Pons (tissue), 1 donor: ENCODE measurements at regions not wholly inside any gene's neighbourhood (a gene's known extent, or its start where the extent isn't known, plus 50 kb on each side); places are given as distances from the start of the nearest gene placed in this dataset.
"Not testable (repeated sequence)": the region's sequence is repeated elsewhere in the genome, so short reads cannot be mapped to it uniquely, and the experiment has no call there.

Experiments
- DNase-seq: peaks from one replicate; pipeline ENCODE4 v3.0.0-alpha.2; 2016; ENCODE audit warnings: low spot score

DNA sequence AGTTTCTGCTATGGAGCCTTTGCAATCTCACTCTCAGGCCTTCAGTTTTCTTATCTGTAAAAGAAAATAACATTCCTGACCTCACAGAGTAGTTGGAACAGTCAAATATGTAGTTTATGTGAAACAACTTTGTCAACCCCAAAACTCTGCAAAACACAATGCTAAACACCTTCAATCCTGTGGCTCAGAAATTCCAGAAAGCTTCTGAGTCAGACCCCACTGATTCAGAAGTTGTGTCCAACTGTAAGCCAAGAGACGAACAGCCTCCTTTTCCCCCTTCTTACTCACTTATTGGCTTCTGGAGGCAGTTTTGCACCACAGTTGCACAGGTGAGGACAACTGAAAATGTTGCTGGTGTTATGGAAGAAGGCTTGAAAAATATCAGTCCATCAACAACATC lies 52.9 kb downstream of the TMSB4Y start:
- DNase-seq, result no peak

DNA sequence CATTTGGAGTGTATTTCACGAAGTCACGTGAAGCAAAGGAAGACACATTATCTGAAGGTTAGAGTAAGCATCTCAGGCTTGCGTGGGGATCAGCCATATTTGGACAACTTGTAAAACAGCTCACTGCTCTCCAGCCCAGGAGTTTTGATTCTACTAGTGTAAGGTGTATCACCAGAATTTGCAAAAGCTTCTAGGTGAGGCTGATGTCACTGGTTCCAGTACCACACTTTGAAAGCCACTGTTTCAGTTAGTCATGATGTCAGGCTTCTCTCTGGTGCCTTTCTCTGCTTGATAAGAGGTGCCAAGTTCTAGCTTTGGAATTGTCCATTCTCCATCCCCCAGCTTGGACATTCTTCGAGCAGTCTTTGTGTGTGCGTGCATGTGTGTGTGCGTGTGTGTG lies 62.3 kb downstream of the TMSB4Y start:
- no peak for DNase-seq

DNA sequence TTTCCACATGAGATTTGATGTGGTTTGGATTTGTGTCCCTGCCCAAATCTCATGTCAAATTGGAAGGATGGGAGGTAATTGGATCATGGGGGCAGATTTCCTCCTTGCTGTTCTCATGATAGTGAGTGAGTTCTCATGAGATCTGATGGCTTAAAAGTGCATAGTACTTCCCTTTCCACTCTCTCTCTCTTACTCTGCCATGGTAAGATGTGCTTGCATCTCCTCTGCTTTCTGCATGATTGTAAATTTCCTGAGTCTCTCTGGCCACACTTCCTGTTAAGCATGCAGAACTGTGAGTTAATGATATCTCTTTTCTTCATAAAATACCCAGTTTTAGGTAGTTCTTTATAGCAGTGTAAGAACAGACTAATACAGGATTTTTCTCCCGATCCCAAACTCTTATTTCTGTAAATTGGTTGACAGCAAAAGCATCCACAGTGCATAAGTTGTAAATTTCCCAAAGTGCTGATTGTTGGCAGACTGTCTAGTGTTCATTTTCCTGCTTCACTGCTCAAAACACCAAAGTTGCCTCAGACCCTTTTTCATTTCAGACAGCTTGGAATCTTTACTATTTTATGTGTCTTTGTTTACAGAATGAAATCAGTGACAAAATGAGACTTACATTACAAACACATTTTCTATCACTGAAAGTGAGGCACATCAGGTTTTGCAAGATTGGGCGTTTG lies 86.6 kb downstream of the TMSB4Y start:
- DNase-seq, result no peak

DNA sequence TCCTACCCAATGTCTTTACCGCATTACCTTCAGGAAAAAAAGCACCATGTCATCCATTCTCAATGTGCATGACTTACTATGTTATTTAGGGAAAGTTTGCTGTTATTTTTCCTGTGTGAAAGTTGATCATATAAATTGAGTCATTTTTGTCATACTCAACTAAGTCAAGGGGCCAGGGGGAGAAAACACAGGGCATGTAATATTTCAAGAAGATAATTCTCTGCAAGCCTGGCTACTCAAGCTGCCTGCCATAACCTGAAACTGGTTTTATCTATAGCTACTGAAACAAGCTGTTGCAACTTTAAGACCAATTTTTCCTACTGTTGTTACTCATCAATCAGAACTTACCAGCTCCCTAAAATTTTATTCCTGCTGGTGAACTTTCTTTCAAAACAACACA lies 91.4 kb downstream of the TMSB4Y start:
- no peak for DNase-seq

DNA sequence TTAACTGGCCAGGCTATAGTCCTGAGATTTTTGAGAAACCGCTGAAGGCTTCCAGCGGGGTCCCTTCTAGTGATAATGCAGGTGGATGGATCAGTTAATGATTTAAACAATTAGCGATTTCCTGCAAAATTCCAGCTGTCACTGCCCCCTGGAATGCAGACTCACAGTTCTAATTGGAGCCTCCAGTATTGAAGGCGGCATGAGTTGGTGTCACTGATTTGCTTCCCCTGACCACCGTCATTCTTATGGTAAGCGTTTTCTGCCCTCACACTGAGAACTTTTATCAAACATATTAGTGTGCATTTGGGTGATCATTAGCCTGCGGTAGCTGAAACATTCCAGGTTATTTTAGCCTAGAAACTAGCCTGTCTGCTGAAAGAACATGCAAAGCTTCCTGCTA lies 99.1 kb downstream of the TMSB4Y start:
- no peak for DNase-seq

DNA sequence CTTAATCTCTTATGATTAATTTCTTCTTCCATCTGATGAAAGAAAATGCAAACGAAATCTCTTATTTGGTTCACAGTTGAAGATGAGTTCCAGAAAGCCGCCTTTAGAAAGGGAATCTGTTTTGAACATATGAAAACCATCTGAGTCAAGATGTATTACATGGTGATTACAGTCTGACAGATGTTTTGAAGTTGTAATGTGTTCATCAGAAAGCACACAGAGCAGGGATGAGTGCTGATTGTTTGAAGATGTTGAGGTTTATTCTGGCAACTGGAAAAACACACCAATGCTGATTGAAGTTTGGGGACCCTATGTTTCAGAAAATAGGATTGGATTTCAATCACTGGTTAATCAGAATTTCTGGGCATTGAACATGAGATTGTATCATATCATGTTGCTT lies 99.7 kb downstream of the TMSB4Y start:
- no peak for DNase-seq

DNA sequence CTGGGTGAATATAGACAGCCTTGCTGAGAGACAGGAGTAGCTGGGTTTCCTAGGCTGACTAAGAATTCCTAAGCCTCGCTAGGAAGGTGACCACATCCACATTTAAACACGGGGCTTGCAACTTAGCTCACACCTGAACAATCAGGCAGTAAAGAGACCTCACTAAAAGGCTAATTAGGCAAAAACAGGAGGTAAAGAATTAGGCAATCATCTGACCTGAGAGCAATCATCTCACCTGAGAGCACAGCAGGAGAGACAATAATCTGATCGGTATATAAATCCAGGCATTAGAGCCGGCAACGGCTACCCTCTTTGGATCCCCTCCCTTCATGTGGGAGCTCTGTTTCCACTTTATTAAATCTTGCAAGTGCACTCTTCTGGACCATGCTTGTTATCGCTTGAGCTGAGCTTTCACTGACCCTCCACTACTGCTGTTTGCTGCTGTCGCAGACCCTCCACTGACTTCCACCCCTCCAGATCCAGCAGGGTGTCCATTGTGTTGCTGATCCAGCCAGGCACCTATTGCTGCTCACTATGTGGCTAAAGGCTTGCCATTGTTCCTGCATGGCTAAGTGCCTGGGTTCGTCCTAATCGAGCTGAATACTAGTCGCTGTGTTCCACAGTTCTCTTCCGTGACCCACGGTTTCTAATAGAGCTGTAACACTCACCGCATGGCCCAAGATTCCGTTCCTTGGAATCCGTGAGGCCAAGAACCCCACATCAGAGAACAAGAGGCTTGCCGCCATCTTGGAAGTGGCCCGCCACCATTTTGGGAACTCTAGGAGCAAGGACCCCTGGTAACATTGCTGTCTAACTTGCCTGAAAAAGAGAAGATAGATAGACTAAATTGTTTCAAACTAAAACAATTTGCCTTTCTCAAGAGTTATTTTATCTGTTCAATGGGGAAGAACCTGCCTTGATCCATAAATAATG lies 100.7 kb downstream of the TMSB4Y start:
- peak; percentile 22 for DNase-seq

DNA sequence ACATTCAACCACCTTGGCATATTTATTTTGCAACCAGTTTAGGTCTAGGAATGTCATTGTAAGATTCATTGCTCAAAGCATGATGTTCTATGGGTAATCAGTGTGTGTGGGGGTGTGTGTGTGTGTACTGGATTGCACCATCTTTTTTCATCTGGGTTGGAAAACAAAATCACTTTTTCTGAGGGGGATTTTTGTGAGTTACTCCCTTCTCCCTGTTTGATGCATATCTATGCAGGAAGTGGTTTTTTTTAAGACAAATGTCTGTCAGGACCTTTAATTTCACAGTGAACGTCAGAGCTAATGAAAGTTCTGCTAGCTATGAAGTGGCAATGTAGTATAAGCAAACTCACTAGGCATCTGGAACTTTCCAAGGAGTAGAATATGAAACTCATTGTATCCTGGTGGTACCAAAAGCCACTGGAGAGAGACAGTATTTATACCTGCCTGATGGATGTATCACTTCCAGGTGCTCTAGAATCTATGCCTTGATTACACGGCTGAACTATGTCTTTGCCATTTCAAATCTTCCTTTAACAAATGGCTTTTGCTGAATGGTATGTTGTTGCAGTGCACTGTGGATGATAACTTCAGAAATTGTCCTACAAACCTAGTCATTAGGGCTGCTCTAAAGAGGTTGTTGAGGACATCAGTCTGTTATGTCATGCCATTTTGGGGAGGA lies 101.5 kb downstream of the TMSB4Y start:
- DNase-seq, result no peak

DNA sequence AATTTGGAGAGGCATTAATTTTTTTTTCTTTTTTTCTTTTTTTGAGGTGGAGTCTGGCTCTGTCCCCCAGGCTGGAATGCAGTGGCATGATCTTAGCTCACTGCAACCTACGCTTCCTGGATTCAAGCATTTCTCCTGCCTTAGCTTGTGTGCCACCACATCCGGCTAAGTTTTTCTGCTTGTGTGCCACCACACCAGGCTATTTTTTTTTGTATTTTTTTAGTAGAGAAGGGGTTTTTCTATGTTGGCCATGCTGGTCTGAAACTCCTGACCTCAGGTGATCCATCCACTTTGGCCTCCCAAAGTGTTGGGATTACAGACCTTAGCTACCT lies 102.0 kb downstream of the TMSB4Y start:
- DNase-seq, result no peak

DNA sequence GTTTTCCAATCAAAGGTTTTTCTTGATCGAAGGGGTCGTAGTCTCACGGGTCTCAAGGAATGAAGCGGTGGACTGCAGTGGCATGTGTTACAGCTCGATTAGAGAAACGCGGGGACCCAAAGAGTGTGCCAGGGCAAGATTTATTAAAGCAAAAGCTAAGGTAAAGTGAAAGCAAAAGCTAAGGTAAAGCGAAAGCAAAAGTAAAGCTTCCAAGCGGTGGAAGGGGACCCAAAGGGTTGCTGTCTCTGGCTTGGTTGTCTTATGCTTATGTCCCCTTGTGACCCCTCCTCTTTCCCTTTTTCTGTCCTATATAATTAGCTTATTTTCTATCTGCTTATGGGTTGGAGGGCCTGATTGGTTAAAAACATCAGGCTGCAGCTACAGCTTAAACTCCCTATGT lies 126.4 kb downstream of the TMSB4Y start:
- DNase-seq, result no peak

DNA sequence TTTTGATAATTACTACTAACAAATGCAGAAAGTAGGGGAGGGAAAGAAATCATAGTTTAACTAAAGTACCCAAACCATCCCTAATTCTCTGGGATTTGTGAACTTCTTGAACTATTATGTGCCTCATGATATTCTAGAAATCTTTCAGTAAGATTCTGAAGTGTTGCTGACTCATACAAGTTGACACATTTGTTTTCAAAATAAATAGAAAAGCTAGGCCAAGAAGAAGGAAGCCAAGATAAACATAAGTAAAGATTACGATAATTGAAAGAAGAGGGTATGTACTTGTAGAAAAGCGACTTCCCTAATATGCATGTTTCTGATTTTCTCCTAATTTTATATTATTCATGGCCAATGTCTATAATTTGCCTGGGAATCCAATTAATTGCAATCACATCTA lies 140.7 kb downstream of the TMSB4Y start:
- DNase-seq, result no peak

DNA sequence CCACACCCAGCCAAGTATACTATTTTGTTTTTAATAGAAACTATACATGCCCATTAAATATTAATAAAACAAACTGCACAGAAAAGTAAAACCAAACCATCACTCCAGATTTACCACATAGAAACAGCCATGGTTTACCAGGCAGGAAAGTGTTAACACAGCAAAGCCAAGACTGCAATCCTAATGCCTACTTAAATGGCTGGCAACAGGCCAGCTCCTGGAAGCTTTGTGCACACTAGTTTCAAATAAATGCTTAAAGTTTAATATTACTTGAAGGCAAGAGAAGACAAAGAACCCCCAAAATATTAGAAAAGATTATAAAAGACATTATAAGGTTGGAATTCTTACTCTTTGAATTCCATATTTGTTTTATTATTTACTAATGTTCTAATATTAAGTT lies 141.0 kb downstream of the VCY start:
- DNase-seq, result no peak

DNA sequence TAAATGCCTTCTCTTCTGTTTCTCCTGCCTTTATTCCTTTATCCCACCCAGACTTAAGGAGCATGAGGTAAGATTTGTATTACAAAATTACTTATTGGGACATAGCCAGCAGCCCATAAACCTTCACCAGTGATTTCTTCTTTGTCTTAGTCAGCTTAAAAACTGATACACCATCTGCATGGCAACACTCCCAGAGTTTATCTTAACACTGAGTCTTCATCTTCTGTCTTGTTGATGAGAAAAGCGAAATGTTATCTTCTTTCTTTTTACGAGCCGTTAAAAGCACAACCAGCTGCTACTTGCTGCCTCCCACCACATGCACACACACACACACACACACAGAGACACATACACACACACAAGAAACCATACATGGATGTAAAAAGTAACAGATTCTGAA lies 116.7 kb downstream of the VCY start:
- no peak for DNase-seq

DNA sequence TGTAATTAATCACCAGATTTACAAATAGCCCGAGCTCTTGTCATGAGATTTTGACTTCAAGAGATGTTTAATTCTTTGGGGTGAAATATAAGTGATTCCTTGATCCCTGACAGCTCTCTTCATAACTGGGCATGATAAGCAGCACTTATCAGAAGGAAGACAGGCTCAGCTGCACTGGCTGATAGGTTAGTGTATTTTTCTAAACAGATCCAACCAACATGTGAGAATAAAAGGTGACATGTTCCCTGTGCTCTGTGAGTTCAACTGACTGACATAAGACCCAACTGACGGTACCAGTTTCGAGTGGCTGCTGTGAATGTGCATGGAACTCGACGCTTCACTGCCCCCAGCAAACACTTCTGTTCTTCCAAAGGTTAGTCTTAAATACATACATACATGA lies 114.8 kb downstream of the VCY start:
- no peak for DNase-seq

DNA sequence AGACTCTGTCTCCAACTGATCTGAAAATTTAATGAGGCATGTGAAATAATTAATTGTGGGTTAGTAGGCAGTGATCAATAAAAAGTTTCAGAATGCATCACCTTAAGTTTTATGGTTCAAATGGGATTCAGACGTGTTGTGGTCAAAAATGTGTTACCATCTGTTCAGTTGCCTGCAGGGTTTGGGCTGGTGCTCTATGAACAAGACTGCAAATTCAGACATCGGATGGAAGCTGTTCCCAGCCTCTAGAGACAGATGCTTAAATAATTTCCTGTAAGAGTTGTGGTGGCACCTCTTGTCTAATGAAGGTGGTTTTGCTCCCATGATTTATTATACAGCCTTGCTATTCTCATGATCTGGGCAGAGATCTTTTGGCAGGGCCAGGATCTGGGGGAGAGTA lies 113.6 kb downstream of the VCY start:
- no peak for DNase-seq

DNA sequence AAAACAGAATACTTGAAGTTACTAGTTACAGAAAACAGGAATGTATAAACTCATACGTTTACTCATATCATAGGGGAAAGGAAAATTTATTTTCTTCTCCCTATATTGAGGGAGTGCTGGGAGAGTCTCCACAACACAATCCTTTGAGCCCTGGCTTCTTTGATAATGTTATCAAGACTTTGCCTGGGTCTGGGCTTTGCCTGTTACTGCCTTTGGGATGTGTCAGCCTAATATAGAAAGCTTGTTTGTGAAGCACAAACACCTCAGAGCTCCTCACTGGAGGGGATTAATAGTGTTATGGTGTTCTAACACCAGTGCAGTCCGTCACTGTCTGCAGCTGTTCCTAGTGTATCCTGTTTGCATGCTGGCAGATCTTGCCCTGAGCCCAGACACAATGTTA lies 107.8 kb downstream of the VCY start:
- DNase-seq, result no peak

DNA sequence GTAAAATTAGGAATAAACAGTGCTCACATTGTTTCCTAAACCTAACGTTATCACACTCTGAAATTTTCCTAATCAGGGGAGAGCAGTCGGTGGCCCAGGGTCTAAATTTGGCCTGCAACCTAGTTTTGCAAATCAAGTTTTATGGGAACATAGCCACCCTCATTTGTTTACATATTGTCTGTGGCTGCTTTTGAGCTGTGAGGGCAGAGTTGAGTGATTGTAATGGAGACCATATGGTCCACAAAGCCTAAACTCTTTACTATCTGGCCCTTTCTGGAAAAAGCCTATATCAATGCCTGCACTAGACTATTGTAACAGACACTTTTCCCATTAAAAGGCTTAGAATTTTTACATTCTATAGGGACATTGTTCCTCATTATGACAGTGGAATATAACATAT lies 105.2 kb downstream of the VCY start:
- DNase-seq, result no peak

DNA sequence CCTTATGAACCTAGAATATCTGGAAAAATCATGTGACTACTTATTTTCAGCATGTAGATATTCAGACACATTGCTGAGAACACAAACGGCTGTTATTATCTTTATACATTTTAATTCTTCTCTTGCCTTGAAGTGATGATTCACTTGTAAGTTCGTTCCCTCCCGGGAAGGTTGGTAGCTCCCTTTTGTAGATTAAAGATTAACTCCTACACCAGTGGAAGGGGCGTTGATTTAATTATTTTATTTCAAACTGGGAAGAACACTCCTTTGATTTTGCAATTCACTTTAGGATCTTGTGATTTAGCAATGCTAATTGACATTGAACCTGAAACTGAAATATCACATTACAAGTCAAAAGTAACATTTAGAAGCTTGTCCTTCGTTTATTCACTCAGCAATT lies 103.4 kb downstream of the VCY start:
- DNase-seq, result no peak

DNA sequence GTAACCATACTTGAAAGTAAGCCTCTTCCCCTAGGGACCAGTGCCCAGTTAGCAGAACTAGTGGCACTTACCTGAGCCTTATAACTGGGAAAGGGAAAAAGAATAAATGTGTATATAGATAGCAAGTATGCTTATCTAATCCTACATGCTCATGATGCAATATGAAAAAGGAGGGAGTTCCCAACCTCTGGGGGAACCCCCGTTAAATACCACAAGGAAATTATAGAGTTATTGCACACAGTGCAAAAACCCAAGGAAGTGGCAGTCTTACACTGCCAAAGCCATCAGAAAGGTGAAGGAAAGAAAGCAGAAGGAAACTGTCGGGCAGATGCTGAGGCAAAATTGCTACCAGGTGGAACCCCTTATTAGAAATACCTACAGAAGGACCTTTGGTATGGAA lies 92.2 kb downstream of the VCY start:
- DNase-seq, result not testable (repeated sequence)

DNA sequence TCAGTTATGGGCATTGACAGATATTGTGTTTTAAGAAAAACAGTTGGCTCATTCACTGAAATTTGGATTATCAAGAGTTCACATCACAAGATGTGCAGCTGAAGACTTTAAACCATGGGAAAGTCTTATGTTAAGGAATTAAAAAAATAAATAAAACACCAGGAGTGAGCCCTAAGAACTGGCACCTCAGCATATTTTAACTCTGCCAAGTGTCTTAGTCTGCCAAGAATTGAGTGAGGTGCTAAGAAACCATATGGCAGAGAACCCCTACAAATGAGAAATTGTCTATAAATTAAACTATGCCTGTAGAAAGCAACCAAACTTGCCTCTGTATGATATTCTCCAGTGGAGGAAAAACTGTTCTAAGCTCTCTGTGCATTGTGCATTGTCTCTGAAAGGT lies 78.5 kb downstream of the VCY start:
- no peak for DNase-seq

DNA sequence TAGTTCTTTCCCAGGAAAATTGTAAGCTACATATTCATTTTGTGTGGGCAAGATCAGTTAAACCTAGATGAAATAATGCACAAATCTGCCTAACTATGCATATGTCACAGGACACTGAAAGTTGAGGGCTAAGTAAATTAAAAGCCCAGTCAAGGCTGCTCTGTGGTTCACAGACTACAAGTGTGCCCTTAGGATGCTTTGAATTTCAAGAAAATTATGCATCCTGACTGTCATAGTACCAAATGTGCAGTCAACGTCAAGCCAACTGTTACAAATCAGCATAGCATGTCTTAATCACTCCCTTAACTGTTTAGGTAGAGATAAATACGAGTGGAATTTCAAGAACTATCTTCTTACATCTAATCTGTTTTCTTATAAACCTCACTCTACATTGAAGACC lies 55.8 kb downstream of the VCY start:
- DNase-seq, result not testable (repeated sequence)
